ENCODE measurements at regions not wholly inside any gene's neighbourhood (a gene's known extent, or its start where the extent isn't known, plus 50 kb on each side); places are given as distances from the start of the nearest gene placed in this dataset.

DNA sequence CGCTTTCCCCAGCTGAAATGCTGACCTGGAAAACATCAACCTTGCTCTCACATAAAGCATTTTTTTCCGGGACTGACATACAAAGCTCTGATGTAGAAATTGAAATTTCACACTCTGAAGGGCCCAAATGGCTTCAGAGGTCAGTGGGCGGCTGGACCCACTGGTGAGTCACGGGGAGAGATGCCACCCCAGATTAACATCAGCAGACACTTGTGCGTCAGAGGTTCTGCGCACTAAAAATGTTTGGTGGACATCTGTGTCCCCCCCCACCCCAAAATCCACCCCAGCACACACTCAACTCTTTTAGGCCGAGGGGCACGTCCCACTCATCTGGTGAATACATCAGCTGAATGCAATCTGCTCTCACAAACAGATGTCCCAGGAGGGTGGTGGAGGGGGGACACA lies 208.9 kb downstream of the ASB1 start:
- Histone ChIP-seq H3K36me3 (no peaks in the 10 kb centered on the region), H3K27ac (no peak overlapping the region), H3K9me3 (no peaks in the 10 kb centered on the region), H3K27me3 (no peaks in the 10 kb centered on the region), H3K4me3 (no peak overlapping the region), H3K4me1 (no peaks in the 10 kb centered on the region)
- TF ChIP-seq, protein P1, sequence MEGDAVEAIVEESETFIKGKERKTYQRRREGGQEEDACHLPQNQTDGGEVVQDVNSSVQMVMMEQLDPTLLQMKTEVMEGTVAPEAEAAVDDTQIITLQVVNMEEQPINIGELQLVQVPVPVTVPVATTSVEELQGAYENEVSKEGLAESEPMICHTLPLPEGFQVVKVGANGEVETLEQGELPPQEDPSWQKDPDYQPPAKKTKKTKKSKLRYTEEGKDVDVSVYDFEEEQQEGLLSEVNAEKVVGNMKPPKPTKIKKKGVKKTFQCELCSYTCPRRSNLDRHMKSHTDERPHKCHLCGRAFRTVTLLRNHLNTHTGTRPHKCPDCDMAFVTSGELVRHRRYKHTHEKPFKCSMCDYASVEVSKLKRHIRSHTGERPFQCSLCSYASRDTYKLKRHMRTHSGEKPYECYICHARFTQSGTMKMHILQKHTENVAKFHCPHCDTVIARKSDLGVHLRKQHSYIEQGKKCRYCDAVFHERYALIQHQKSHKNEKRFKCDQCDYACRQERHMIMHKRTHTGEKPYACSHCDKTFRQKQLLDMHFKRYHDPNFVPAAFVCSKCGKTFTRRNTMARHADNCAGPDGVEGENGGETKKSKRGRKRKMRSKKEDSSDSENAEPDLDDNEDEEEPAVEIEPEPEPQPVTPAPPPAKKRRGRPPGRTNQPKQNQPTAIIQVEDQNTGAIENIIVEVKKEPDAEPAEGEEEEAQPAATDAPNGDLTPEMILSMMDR (IDR thresholded peaks at IDR 0.05), result no peak
- no peak for TF ChIP-seq POLR2A (IDR thresholded peaks at IDR 0.05)
- TF ChIP-seq EP300 (IDR thresholded peaks at IDR 0.05), result no peak
- 57 to 70% methylated on average over 8 of the region's 8 CpGs for WGBS, 2 donors
- no peak for DNase-seq (ENCODE audit: low spot score in 2 of 2)

DNA sequence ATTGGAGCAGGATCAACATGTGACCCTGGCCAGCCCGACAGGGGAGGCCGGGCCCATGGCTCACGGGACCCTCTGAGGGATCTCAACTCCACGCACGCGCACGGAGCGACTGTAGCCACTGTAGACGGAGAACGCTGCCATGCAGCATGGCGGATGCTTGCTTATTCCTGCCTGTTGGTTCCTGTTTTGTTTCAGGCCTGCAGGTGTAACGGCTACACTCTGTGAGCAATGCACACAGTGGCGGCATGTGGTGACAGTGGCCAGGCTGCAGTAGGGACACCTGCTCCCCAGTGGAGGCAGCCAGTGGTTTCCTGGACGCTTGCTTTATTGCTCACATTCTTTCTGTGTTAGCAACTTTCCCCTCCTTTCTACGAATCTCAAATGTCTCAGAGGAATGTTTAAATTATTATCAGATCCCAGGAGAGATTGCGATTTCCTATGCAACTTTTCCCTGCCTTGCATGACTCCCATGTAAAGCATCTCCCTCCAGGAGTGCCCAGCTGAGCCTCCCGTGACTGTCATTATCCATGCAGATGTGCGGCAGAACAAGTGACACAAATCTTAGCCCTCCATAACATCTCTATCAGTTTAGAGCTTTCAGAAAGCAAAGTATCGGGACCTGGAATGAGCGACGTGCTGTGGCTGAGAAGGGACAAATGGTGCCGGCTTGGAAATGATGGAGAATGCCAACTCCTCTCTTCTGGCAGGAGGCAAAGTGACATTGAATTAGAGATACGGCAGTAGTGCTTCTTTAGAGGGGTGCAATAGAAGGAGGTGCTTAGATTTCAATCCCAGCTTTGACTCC lies 209.7 kb downstream of the ASB1 start:
- TF ChIP-seq POLR2A (IDR thresholded peaks at IDR 0.05), result no peak
- no peak for TF ChIP-seq EP300 (IDR thresholded peaks at IDR 0.05)
- TF ChIP-seq, protein P1 (IDR thresholded peaks at IDR 0.05), result no peak

DNA sequence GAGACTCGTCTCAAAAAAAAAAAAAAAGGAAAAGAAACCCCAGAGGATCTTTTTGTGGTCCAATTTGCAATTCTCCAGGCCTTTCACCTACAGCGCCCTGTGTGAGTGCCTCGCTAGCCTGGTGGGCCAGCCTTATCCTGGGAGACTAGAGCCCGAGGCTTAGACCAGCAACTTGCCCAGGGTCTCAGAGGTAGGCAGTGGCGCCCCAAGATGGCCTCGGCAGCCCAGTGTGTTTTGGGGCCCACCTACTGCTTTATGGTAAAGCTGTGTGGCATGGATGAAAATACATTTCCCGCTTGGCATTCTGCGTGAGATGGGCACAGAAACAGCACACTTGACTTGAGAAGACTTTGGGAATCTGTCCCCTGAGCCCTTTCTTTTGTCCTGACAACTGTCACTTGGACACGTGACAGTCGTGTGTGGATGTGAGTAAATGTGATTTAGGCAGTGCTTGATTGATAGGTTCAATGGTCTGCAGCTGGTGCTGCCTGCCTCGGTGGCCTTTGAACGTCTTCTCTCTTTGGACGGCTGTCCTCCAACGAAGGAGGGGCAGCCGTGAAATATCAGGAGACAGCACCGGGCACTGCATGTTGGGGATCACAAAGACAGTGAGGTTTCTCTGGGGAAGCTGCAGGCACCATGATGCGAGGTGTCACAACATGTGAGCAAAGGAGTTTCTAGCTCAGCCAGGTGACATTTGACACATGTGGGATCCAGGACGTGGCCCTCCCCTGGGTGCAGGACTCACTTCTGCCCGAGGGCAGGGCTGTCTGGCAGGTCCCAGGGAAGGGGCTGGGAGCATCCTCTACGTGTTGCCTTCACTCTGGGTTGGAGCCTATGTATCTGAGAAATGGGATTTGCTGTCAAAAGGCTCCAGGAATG lies 209.5 kb upstream of the TWIST2 start:
- Histone ChIP-seq H3K4me3 (no peak overlapping the region), H3K36me3 (no peaks in the 10 kb centered on the region), H3K9me3 (no peaks in the 10 kb centered on the region), H3K4me1 (no peaks in the 10 kb centered on the region), H3K27ac (no peak overlapping the region), H3K27me3 (no peaks in the 10 kb centered on the region)
- no peak for DNase-seq (ENCODE audit: low spot score in 2 of 2)
- WGBS, 2 donors, result 80 to 82% methylated on average over 20 of the region's 20 CpGs
- TF ChIP-seq, protein P1 (IDR thresholded peaks at IDR 0.05), result no peak
- TF ChIP-seq EP300 (IDR thresholded peaks at IDR 0.05), result no peak
- TF ChIP-seq POLR2A (IDR thresholded peaks at IDR 0.05), result no peak

More for the DNA sequence above, 209.7 kb downstream of the ASB1 start:
- H3K27me3 ChIP-seq, result no peaks in the 10 kb centered on the region
- no peak overlapping the region for H3K4me3 ChIP-seq
- H3K27ac ChIP-seq, result no peak overlapping the region
- no peaks in the 10 kb centered on the region for H3K4me1 ChIP-seq
- no peaks in the 10 kb centered on the region for H3K9me3 ChIP-seq
- H3K36me3 ChIP-seq, result no peaks in the 10 kb centered on the region
- DNase-seq (ENCODE audit: low spot score in 2 of 2), result no peak
- WGBS, 2 donors, result 83% methylated on average over 23 of the region's 23 CpGs

DNA sequence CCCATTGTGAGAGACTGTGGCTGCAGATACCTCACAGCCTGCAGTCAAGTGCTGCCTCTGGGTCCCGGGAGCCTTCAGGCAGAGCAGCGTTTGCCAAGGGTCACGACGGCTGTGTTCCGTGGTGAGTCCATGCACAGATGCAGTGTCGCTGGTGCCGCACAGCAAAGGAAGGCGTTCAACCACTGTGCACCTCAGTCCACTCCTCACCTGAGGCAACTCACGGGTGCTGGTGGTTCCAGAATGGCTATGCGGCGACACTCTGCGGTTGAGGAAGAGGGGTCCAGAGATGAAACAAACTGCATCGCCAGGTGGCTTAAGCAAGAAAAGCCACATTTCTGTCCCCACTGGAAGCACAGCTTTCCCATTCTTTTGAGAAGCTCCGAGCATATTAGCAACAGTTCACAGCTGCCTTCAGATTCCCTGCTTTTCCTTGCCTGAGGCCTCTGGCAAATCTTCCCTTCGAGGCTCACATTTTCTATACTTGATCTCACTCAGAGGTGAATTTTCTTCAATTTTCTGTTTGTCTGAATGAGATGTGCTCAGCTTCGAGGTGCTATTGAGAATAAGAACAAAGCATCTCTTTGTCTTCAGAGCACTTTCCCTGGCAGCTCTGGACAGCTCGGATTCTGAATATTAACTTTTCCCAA lies 208.8 kb upstream of the TWIST2 start:
- Histone ChIP-seq H3K36me3 (no peaks in the 10 kb centered on the region), H3K9me3 (no peaks in the 10 kb centered on the region), H3K4me3 (no peak overlapping the region), H3K27me3 (no peaks in the 10 kb centered on the region), H3K27ac (no peak overlapping the region), H3K4me1 (no peaks in the 10 kb centered on the region)
- no peak for DNase-seq (ENCODE audit: low spot score in 2 of 2)
- WGBS, 2 donors, result 51% methylated on average over 15 to 17 of the region's 17 CpGs
- TF ChIP-seq EP300 (IDR thresholded peaks at IDR 0.05) (no peak), POLR2A (IDR thresholded peaks at IDR 0.05) (no peak)
- TF ChIP-seq, protein P1 (IDR thresholded peaks at IDR 0.05), result no peak

Data from tibial nerve (tissue), 4 donors.